ENCODE measurements at regions not wholly inside any gene's neighbourhood (a gene's known extent, or its start where the extent isn't known, plus 50 kb on each side); places are given as distances from the start of the nearest gene placed in this dataset.

- Mint-ChIP-seq H3K27ac (peak overlapping the region; percentile 90), H3K4me1 (ENCODE audit: low read depth) (peaks cover 57% of the 10 kb centered on the region), H3K4me3 (peak overlapping the region; percentile 93), H3K27me3 (ENCODE audit: low read depth) (no peaks in the 10 kb centered on the region), H3K36me3 (ENCODE audit: low read depth) (peaks cover 12% of the 10 kb centered on the region), H3K9me3 (no peaks in the 10 kb centered on the region)
Measured at GRCh38 chr14:73785834-73786635, 65.6 kb upstream of the PTGR2 start.

GRCh38 chr14:73785336-73785833, 66.2 kb upstream of the PTGR2 start:
- Mint-ChIP-seq H3K27ac (peak overlapping the region; percentile 90), H3K27me3 (ENCODE audit: low read depth) (no peaks in the 10 kb centered on the region), H3K36me3 (ENCODE audit: low read depth) (peaks cover 16% of the 10 kb centered on the region), H3K4me3 (peak overlapping the region; percentile 93), H3K9me3 (no peaks in the 10 kb centered on the region), H3K4me1 (ENCODE audit: low read depth) (peaks cover 58% of the 10 kb centered on the region)

- Mint-ChIP-seq H3K27me3 (ENCODE audit: low read depth) (no peaks in the 10 kb centered on the region), H3K9me3 (no peaks in the 10 kb centered on the region), H3K27ac (peak overlapping the region; percentile 90), H3K4me3 (peak overlapping the region; percentile 93), H3K4me1 (ENCODE audit: low read depth) (peaks cover 62% of the 10 kb centered on the region), H3K36me3 (ENCODE audit: low read depth) (peaks cover 19% of the 10 kb centered on the region)
Measured at GRCh38 chr14:73784988-73785313, 66.7 kb upstream of the PTGR2 start.

GRCh38 chr14:73784181-73784987, 67.2 kb upstream of the PTGR2 start:
- H3K36me3 Mint-ChIP-seq (ENCODE audit: low read depth), result peaks cover 19% of the 10 kb centered on the region
- no peaks in the 10 kb centered on the region for H3K27me3 Mint-ChIP-seq (ENCODE audit: low read depth)
- H3K4me1 Mint-ChIP-seq (ENCODE audit: low read depth), result peaks cover 62% of the 10 kb centered on the region
- peak overlapping the region; percentile 83 for H3K27ac Mint-ChIP-seq
- H3K4me3 Mint-ChIP-seq, result peak overlapping the region; percentile 73
- H3K9me3 Mint-ChIP-seq, result no peaks in the 10 kb centered on the region

- H3K27ac Mint-ChIP-seq, result peak overlapping the region; percentile 87
- H3K4me1 Mint-ChIP-seq (ENCODE audit: low read depth), result peaks cover 57% of the 10 kb centered on the region
- peak overlapping the region; percentile 75 for H3K4me3 Mint-ChIP-seq
- peaks cover 21% of the 10 kb centered on the region for H3K36me3 Mint-ChIP-seq (ENCODE audit: low read depth)
- no peaks in the 10 kb centered on the region for H3K9me3 Mint-ChIP-seq
- H3K27me3 Mint-ChIP-seq (ENCODE audit: low read depth), result no peaks in the 10 kb centered on the region
Measured at GRCh38 chr14:73783107-73783727, 68.4 kb upstream of the PTGR2 start.

GRCh38 chr14:73782623-73783022, 68.4 kb upstream of the PNMA1 start:
- Mint-ChIP-seq H3K4me1 (ENCODE audit: low read depth) (peaks cover 53% of the 10 kb centered on the region), H3K9me3 (no peaks in the 10 kb centered on the region), H3K27ac (peak overlapping the region; percentile 87), H3K4me3 (peak overlapping the region; percentile 13), H3K36me3 (ENCODE audit: low read depth) (peaks cover 21% of the 10 kb centered on the region), H3K27me3 (ENCODE audit: low read depth) (no peaks in the 10 kb centered on the region)

- no peak overlapping the region for H3K27ac Mint-ChIP-seq
- H3K36me3 Mint-ChIP-seq (ENCODE audit: low read depth), result peaks cover 21% of the 10 kb centered on the region
- no peak overlapping the region for H3K4me3 Mint-ChIP-seq
- H3K9me3 Mint-ChIP-seq, result no peaks in the 10 kb centered on the region
- H3K4me1 Mint-ChIP-seq (ENCODE audit: low read depth), result peaks cover 57% of the 10 kb centered on the region
- no peaks in the 10 kb centered on the region for H3K27me3 Mint-ChIP-seq (ENCODE audit: low read depth)
Measured at GRCh38 chr14:73780896-73781295, 66.7 kb upstream of the PNMA1 start.

- H3K27me3 Mint-ChIP-seq (ENCODE audit: low read depth), result no peaks in the 10 kb centered on the region
- no peaks in the 10 kb centered on the region for H3K9me3 Mint-ChIP-seq
- H3K4me1 Mint-ChIP-seq (ENCODE audit: low read depth), result peaks cover 55% of the 10 kb centered on the region
- no peak overlapping the region for H3K4me3 Mint-ChIP-seq
- H3K36me3 Mint-ChIP-seq (ENCODE audit: low read depth), result peaks cover 17% of the 10 kb centered on the region
- no peak overlapping the region for H3K27ac Mint-ChIP-seq
Measured at GRCh38 chr14:73780391-73780790, 66.2 kb upstream of the PNMA1 start.

GRCh38 chr14:73778736-73779135, 64.6 kb upstream of the PNMA1 start:
- H3K27ac Mint-ChIP-seq, result no peak overlapping the region
- no peaks in the 10 kb centered on the region for H3K9me3 Mint-ChIP-seq
- peaks cover 15% of the 10 kb centered on the region for H3K36me3 Mint-ChIP-seq (ENCODE audit: low read depth)
- H3K4me3 Mint-ChIP-seq, result no peak overlapping the region
- no peaks in the 10 kb centered on the region for H3K27me3 Mint-ChIP-seq (ENCODE audit: low read depth)
- H3K4me1 Mint-ChIP-seq (ENCODE audit: low read depth), result peaks cover 51% of the 10 kb centered on the region

GRCh38 chr14:73777420-73777819, 63.2 kb upstream of the PNMA1 start:
- H3K27me3 Mint-ChIP-seq (ENCODE audit: low read depth), result no peaks in the 10 kb centered on the region
- peaks cover 44% of the 10 kb centered on the region for H3K4me1 Mint-ChIP-seq (ENCODE audit: low read depth)
- no peak overlapping the region for H3K4me3 Mint-ChIP-seq
- H3K27ac Mint-ChIP-seq, result peak overlapping the region; percentile 11
- no peaks in the 10 kb centered on the region for H3K9me3 Mint-ChIP-seq
- H3K36me3 Mint-ChIP-seq (ENCODE audit: low read depth), result peaks cover 11% of the 10 kb centered on the region

- Mint-ChIP-seq H3K27me3 (ENCODE audit: low read depth) (no peaks in the 10 kb centered on the region), H3K27ac (no peak overlapping the region), H3K4me3 (no peak overlapping the region), H3K36me3 (ENCODE audit: low read depth) (peaks cover 10% of the 10 kb centered on the region), H3K9me3 (no peaks in the 10 kb centered on the region), H3K4me1 (ENCODE audit: low read depth) (peaks cover 54% of the 10 kb centered on the region)
Measured at GRCh38 chr14:73776194-73776537, 62.0 kb upstream of the PNMA1 start.

- H3K9me3 Mint-ChIP-seq, result no peaks in the 10 kb centered on the region
- no peak overlapping the region for H3K4me3 Mint-ChIP-seq
- H3K4me1 Mint-ChIP-seq (ENCODE audit: low read depth), result peaks cover 60% of the 10 kb centered on the region
- peaks cover 6% of the 10 kb centered on the region for H3K36me3 Mint-ChIP-seq (ENCODE audit: low read depth)
- H3K27me3 Mint-ChIP-seq (ENCODE audit: low read depth), result no peaks in the 10 kb centered on the region
- no peak overlapping the region for H3K27ac Mint-ChIP-seq
Measured at GRCh38 chr14:73775339-73776193, 61.4 kb upstream of the PNMA1 start.

- no peaks in the 10 kb centered on the region for H3K27me3 Mint-ChIP-seq (ENCODE audit: low read depth)
Measured at GRCh38 chr14:73774671-73775070, 60.5 kb upstream of the PNMA1 start.

GRCh38 chr14:73774241-73774570, 60.0 kb upstream of the PNMA1 start:
- peaks cover 61% of the 10 kb centered on the region for H3K4me1 Mint-ChIP-seq (ENCODE audit: low read depth)
- peak overlapping the region; percentile 10 for H3K27ac Mint-ChIP-seq
- no peaks in the 10 kb centered on the region for H3K9me3 Mint-ChIP-seq
- H3K27me3 Mint-ChIP-seq (ENCODE audit: low read depth), result no peaks in the 10 kb centered on the region
- H3K36me3 Mint-ChIP-seq (ENCODE audit: low read depth), result peaks cover 2% of the 10 kb centered on the region
- no peak overlapping the region for H3K4me3 Mint-ChIP-seq

More at GRCh38 chr14:73774671-73775070, 60.5 kb upstream of the PNMA1 start:
- Mint-ChIP-seq H3K9me3 (no peaks in the 10 kb centered on the region), H3K4me1 (ENCODE audit: low read depth) (peaks cover 61% of the 10 kb centered on the region), H3K4me3 (no peak overlapping the region), H3K36me3 (ENCODE audit: low read depth) (peaks cover 2% of the 10 kb centered on the region), H3K27ac (peak overlapping the region; percentile 10)

All from T-helper 1 cell treated with Interleukin-12 subunit alpha and Interleukin-12 subunit beta and Interleukin-4 antibody, amounts not matched to agents 30 μg/mL and 1 μg/mL, for 36 hours (primary cell).